K562 (cell line): ENCODE measurements at regions not wholly inside any gene's neighbourhood (a gene's known extent, or its start where the extent isn't known, plus 50 kb on each side); places are given as distances from the start of the nearest gene placed in this dataset.

Experiments used
- ARID4B ChIP-seq: sonication (generic); formaldehyde crosslinking; IDR thresholded peaks from 2 replicates; pipeline ENCODE4 v1.8.0; 2022; ENCODE audit warnings: mild to moderate bottlenecking, missing genetic modification reagents
- CBFA2T3 ChIP-seq: fragments of 450-650 bp; IDR thresholded peaks from 2 replicates; pipeline ENCODE4 v1.6.1; 2017
- EHMT2 ChIP-seq: fragments of 450-650 bp; IDR thresholded peaks from 2 replicates; pipeline ENCODE4 v1.6.1; 2018; ENCODE audit warnings: antibody characterized with exemption
- ERF ChIP-seq: fragments of 450-650 bp; formaldehyde crosslinking; IDR thresholded peaks from 2 replicates; pipeline ENCODE4 v1.4.0; 2020; ENCODE audit warnings: mild to moderate bottlenecking, mixed read lengths
- FIP1L1 ChIP-seq: fragments of 200-400 bp; formaldehyde crosslinking; IDR thresholded peaks from 2 replicates; pipeline ENCODE4 v1.6.1; 2018; ENCODE audit warnings: mild to moderate bottlenecking, low read depth, low read length; ENCODE audit not compliant: poor library complexity, severe bottlenecking
- JUND ChIP-seq, 2 experiments: IDR thresholded peaks; 2 replicates in 1 of 2; 3 replicates in 1 of 2; pipeline ENCODE4 v1.6.1; 2011; ENCODE audit warnings: borderline replicate concordance in 2 of 2, low read depth in 2 of 2, low read length in 2 of 2, improper control_type of control experiment in 1 of 2, missing biosample characterization in 1 of 2, missing genetic modification characterization in 1 of 2, missing genetic modification reagents in 1 of 2
- PHF20 ChIP-seq: fragments of 450-650 bp; IDR thresholded peaks from 2 replicates; pipeline ENCODE4 v1.6.1; 2018; ENCODE audit not compliant: partially characterized antibody
- PHTF2 ChIP-seq: fragments of 250-450 bp; sonication (Bioruptor Pico); IDR thresholded peaks from 2 replicates; pipeline ENCODE4 v1.5.0; 2021; ENCODE audit warnings: mild to moderate bottlenecking
- POLR2B ChIP-seq: fragments of 450-650 bp; IDR thresholded peaks from 2 replicates; pipeline ENCODE4 v1.6.1; 2018; ENCODE audit warnings: low read depth; ENCODE audit not compliant: partially characterized antibody
- RAD21 ChIP-seq, 2 experiments: fragments of 250-450 bp in 1 of 2; fragments of 450-650 bp in 1 of 2; sonication (Bioruptor Pico) in 1 of 2; formaldehyde crosslinking in 1 of 2; IDR thresholded peaks in 1 of 2; conservative IDR thresholded peaks in 1 of 2; 2 replicates each; pipeline versions ENCODE4 v1.4.0 to v1.8.0; 2020 to 2022; ENCODE audit warnings: mild to moderate bottlenecking in 2 of 2, moderate library complexity in 1 of 2
- RBBP5 ChIP-seq: fragments of 200-600 bp; sonication (generic); IDR thresholded peaks from 2 replicates; pipeline ENCODE4 v1.6.1; 2012; ENCODE audit warnings: borderline replicate concordance, mild to moderate bottlenecking, low read length, control low read depth, inconsistent platforms; ENCODE audit not compliant: insufficient read depth, poor library complexity, severe bottlenecking
- RBM25 ChIP-seq: fragments of 200-400 bp; formaldehyde crosslinking; IDR thresholded peaks from 2 replicates; pipeline ENCODE4 v1.6.1; 2018; ENCODE audit warnings: low read length, low read depth, moderate library complexity; ENCODE audit not compliant: severe bottlenecking
- RFX7 ChIP-seq: fragments of 250-450 bp; sonication (Bioruptor Pico); IDR thresholded peaks from 2 replicates; pipeline ENCODE4 v1.5.1; 2021; ENCODE audit warnings: mild to moderate bottlenecking
- SMAD3 ChIP-seq: fragments of 450-650 bp; formaldehyde crosslinking; conservative IDR thresholded peaks from 2 replicates; pipeline ENCODE4 v1.4.0; 2020; ENCODE audit warnings: mild to moderate bottlenecking
- SP2 ChIP-seq: IDR thresholded peaks from 2 replicates; pipeline ENCODE4 v1.6.1; 2011; ENCODE audit warnings: mild to moderate bottlenecking, low read depth, low read length, moderate library complexity; ENCODE audit not compliant: poor library complexity, severe bottlenecking; ENCODE audit errors: extremely low read depth
- SRF ChIP-seq, 2 experiments: fragments of 250-450, 450-650 bp in 1 of 2; sonication (Bioruptor Pico) in 1 of 2; sonication (generic) in 1 of 2; formaldehyde crosslinking; IDR thresholded peaks; 2 replicates each; pipeline versions ENCODE4 v1.5.0 to v1.5.1; 2020 to 2022; ENCODE audit warnings: mild to moderate bottlenecking in 1 of 2, missing genetic modification reagents in 1 of 2
- ZNF778 ChIP-seq: fragments of 450-650 bp; formaldehyde crosslinking; IDR thresholded peaks from 2 replicates; pipeline ENCODE4 v1.4.0; 2020; ENCODE audit warnings: mild to moderate bottlenecking, moderate library complexity
- TF ChIP-seq, protein P1 (sequence below): fragments of 250-450 bp; sonication (Bioruptor Pico); IDR thresholded peaks from 2 replicates; pipeline ENCODE4 v1.8.0; 2021; ENCODE audit warnings: moderate library complexity, mild to moderate bottlenecking, inconsistent platforms
- TF ChIP-seq, protein P2 (sequence below), 2 experiments: fragments of 450-650 bp; IDR thresholded peaks; 2 replicates each; pipeline ENCODE4 v1.6.1; 2016

- TF ChIP-seq SRF (CRISPR knock-in tag; IDR thresholded peaks at IDR 0.05), result peak in 1 of 2 experiments; percentile 70; a peak in 2 of 4 replicates
- TF ChIP-seq ZNF778 (CRISPR knock-in tag), result no peak
- TF ChIP-seq CBFA2T3, result no peak
- no peak for TF ChIP-seq EHMT2
- TF ChIP-seq SMAD3 (CRISPR knock-in tag), result 0 out of 2 replicates have a peak, but pooled peaks have one; percentile 7
- TF ChIP-seq, protein P1, sequence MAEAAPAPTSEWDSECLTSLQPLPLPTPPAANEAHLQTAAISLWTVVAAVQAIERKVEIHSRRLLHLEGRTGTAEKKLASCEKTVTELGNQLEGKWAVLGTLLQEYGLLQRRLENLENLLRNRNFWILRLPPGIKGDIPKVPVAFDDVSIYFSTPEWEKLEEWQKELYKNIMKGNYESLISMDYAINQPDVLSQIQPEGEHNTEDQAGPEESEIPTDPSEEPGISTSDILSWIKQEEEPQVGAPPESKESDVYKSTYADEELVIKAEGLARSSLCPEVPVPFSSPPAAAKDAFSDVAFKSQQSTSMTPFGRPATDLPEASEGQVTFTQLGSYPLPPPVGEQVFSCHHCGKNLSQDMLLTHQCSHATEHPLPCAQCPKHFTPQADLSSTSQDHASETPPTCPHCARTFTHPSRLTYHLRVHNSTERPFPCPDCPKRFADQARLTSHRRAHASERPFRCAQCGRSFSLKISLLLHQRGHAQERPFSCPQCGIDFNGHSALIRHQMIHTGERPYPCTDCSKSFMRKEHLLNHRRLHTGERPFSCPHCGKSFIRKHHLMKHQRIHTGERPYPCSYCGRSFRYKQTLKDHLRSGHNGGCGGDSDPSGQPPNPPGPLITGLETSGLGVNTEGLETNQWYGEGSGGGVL (CRISPR knock-in tag), result no peak
- TF ChIP-seq ERF (CRISPR knock-in tag), result peak; percentile 88; the same call in 1 of the 2 replicates
- no peak for TF ChIP-seq JUND (IDR thresholded peaks at IDR 0.05; ENCODE audit: borderline replicate concordance, low read depth, low read length)
- TF ChIP-seq JUND (tag; IDR thresholded peaks at IDR 0.05; ENCODE audit: borderline replicate concordance, low read depth, low read length), result no peak
- TF ChIP-seq, protein P2, sequence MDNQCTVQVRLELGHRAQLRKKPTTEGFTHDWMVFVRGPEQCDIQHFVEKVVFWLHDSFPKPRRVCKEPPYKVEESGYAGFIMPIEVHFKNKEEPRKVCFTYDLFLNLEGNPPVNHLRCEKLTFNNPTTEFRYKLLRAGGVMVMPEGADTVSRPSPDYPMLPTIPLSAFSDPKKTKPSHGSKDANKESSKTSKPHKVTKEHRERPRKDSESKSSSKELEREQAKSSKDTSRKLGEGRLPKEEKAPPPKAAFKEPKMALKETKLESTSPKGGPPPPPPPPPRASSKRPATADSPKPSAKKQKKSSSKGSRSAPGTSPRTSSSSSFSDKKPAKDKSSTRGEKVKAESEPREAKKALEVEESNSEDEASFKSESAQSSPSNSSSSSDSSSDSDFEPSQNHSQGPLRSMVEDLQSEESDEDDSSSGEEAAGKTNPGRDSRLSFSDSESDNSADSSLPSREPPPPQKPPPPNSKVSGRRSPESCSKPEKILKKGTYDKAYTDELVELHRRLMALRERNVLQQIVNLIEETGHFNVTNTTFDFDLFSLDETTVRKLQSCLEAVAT (IDR thresholded peaks at IDR 0.05), result no peak; a peak in 2 of 4 replicates
- TF ChIP-seq POLR2B, result no peak
- peak; percentile 42 for TF ChIP-seq FIP1L1
- peak; percentile 16 for TF ChIP-seq RBBP5
- TF ChIP-seq RBM25, result no peak
- TF ChIP-seq SP2, result no peak
- peak; percentile 26; the same call in 1 of the 2 replicates for TF ChIP-seq ARID4B (CRISPR knock-in tag)
- 0 out of 2 replicates have a peak, but pooled peaks have one; percentile 34 for TF ChIP-seq RFX7 (CRISPR knock-in tag)
- 0 out of 4 replicates have a peak, but pooled peaks of 1 of the 2 experiments have one; percentile 5 for TF ChIP-seq RAD21 (CRISPR knock-in tag; conservative IDR thresholded peaks at IDR 0.05 in 1 of 2, IDR thresholded peaks at IDR 0.05 in 1 of 2)
- TF ChIP-seq PHTF2 (CRISPR knock-in tag), result no peak
- TF ChIP-seq PHF20, result no peak
Observed at GRCh38 chr6:26158581-26159356, 71.5 kb downstream of the HFE start (continued).
